H1 (cell line): ENCODE measurements at regions not wholly inside any gene's neighbourhood (a gene's known extent, or its start where the extent isn't known, plus 50 kb on each side); places are given as distances from the start of the nearest gene placed in this dataset.

Experiments used
- CTCF ChIA-PET: fragments of 300-600 bp; sonication (Branson Sonifier 250); formaldehyde crosslinking; loops from one replicate; lab custom pipeline; 2021; ENCODE audit not compliant: partially characterized antibody; lab: Charles Lee
- POLR2A ChIA-PET: fragments of 300-600 bp; sonication (Branson Sonifier 250); formaldehyde crosslinking; loops from one replicate; lab custom pipeline; 2021; ENCODE audit warnings: inconsistent platforms; ENCODE audit not compliant: partially characterized antibody; lab: Charles Lee
- DNase-seq, 2 experiments: peaks; one replicate each; pipeline versions ENCODE4 v3.0.0 to v3.0.0-alpha.2; 2010 to 2022; ENCODE audit warnings: low spot score in 2 of 2, low read depth in 1 of 2, mixed read lengths in 1 of 2
- FAIRE-seq: peaks from 2 replicates; lab custom pipeline; 2011; peaks lifted over from hg19 to GRCh38; lab: Jason Lieb, UNC
- H2AFZ ChIP-seq: 2 replicates; pipeline ENCODE4 v1.8.1; 2012; ENCODE audit warnings: low read length, inconsistent platforms
- H2AK5ac ChIP-seq: 2 replicates; pipeline ENCODE4 v1.6.1; 2013; ENCODE audit warnings: low read depth, low read length
- H2BK120ac ChIP-seq: replicated peaks from 2 replicates; pipeline ENCODE3; 2013; ENCODE audit warnings: low read depth, low read length, inconsistent platforms
- H2BK12ac ChIP-seq: 2 replicates; pipeline ENCODE4 v1.6.1; 2013; ENCODE audit warnings: low read depth, low read length
- H2BK15ac ChIP-seq: 2 replicates; pipeline ENCODE4 v1.6.1; 2013; ENCODE audit warnings: low read length
- H2BK20ac ChIP-seq: 2 replicates; pipeline ENCODE4 v1.6.1; 2013; ENCODE audit warnings: low read length
- H2BK5ac ChIP-seq: 2 replicates; pipeline ENCODE4 v1.6.1; 2013; ENCODE audit warnings: low read depth, low read length
- H3K14ac ChIP-seq: 2 replicates; pipeline ENCODE4 v1.6.1; 2013; ENCODE audit warnings: inconsistent platforms; ENCODE audit not compliant: insufficient read length
- H3K18ac ChIP-seq: 2 replicates; pipeline ENCODE4 v1.6.1; 2013; ENCODE audit warnings: low read length; ENCODE audit errors: extremely low read depth
- H3K23ac ChIP-seq: 2 replicates; pipeline ENCODE4 v1.6.1; 2013; ENCODE audit warnings: inconsistent platforms; ENCODE audit not compliant: insufficient read length
- H3K23me2 ChIP-seq: 2 replicates; pipeline ENCODE4 v1.6.1; 2013; ENCODE audit warnings: low read depth, low read length
- H3K27ac ChIP-seq: 2 replicates; pipeline ENCODE4 v1.6.1; 2011; ENCODE audit warnings: low read depth, low read length, inconsistent platforms
- H3K27me3 ChIP-seq, 4 experiments: replicated peaks in 1 of 4; 1 replicate in 1 of 4; 2 replicates in 3 of 4; pipeline versions ENCODE4 v1.6.1 to v1.8.1; 2011 to 2013; ENCODE audit warnings: low read length in 3 of 4, mild to moderate bottlenecking in 3 of 4, inconsistent platforms in 2 of 4, mixed read lengths in 2 of 4, moderate library complexity in 1 of 4; ENCODE audit not compliant: control insufficient read depth in 3 of 4, insufficient read depth in 3 of 4; ENCODE audit errors: extremely low read depth in 1 of 4
- H3K36me3 ChIP-seq, 4 experiments: 2 replicates each; pipeline versions ENCODE4 v1.6.1 to v1.8.1; 2011 to 2013; ENCODE audit warnings: mild to moderate bottlenecking in 4 of 4, low read length in 3 of 4, moderate library complexity in 2 of 4, control low read depth in 1 of 4, inconsistent platforms in 1 of 4; ENCODE audit not compliant: insufficient read depth in 4 of 4, control insufficient read depth in 2 of 4
- H3K4ac ChIP-seq: replicated peaks from 2 replicates; pipeline ENCODE3; 2013; ENCODE audit warnings: low read length, low read depth, mixed read lengths, inconsistent platforms; ENCODE audit not compliant: insufficient read length
- H3K4me1 ChIP-seq, 4 experiments: replicated peaks in 1 of 4; 1 replicate in 1 of 4; 2 replicates in 3 of 4; pipeline versions ENCODE4 v1.6.1 to v1.8.1; 2011 to 2013; ENCODE audit warnings: low read length in 3 of 4, inconsistent platforms in 2 of 4, mixed read lengths in 1 of 4; ENCODE audit not compliant: insufficient read depth in 4 of 4, control insufficient read depth in 3 of 4
- H3K4me2 ChIP-seq, 2 experiments: 2 replicates each; pipeline versions ENCODE4 v1.6.1 to v1.8.1; 2011 to 2013; ENCODE audit warnings: low read depth in 2 of 2, low read length in 2 of 2, control low read depth in 1 of 2, inconsistent platforms in 1 of 2, mild to moderate bottlenecking in 1 of 2; ENCODE audit not compliant: insufficient read depth in 1 of 2
- H3K4me3 ChIP-seq, 4 experiments: fragments of 200-600, 300-600 bp in 1 of 4; sonication (generic), shearing (Covaris generic), sonication (Bioruptor Twin) in 1 of 4; 2 replicates each; pipeline versions ENCODE4 v1.5.1 to v1.8.1; 2011 to 2016; ENCODE audit warnings: low read length in 4 of 4, low read depth in 3 of 4, control low read depth in 2 of 4, inconsistent platforms in 2 of 4, mild to moderate bottlenecking in 2 of 4, mixed read lengths in 1 of 4, moderate library complexity in 1 of 4; ENCODE audit not compliant: insufficient read depth in 2 of 4; ENCODE audit errors: extremely low read depth in 1 of 4
- H3K56ac ChIP-seq: replicated peaks from 2 replicates; pipeline ENCODE3; 2013; ENCODE audit warnings: low read depth, mild to moderate bottlenecking, mixed read lengths, low read length, inconsistent platforms; ENCODE audit not compliant: insufficient read length
- H3K79me1 ChIP-seq: 2 replicates; pipeline ENCODE4 v1.6.1; 2013; ENCODE audit warnings: low read depth, low read length, control low read depth
- H3K79me2 ChIP-seq, 2 experiments: 2 replicates each; pipeline versions ENCODE4 v1.6.1 to v1.8.1; 2012 to 2013; ENCODE audit warnings: low read length in 2 of 2, mild to moderate bottlenecking in 2 of 2, inconsistent platforms in 1 of 2; ENCODE audit not compliant: insufficient read depth in 2 of 2, control insufficient read depth in 1 of 2
- H3K9ac ChIP-seq, 4 experiments: replicated peaks in 1 of 4; 1 replicate in 1 of 4; 2 replicates in 3 of 4; pipeline versions ENCODE4 v1.6.1 to v1.8.1; 2011 to 2013; ENCODE audit warnings: low read depth in 3 of 4, low read length in 3 of 4, control low read depth in 2 of 4, mild to moderate bottlenecking in 2 of 4, moderate library complexity in 2 of 4, inconsistent platforms in 1 of 4; ENCODE audit errors: extremely low read depth in 1 of 4
- H3K9me3 ChIP-seq, 2 experiments: 2 replicates each; pipeline versions ENCODE4 v1.6.1 to v1.8.1; 2012 to 2013; ENCODE audit warnings: mild to moderate bottlenecking in 2 of 2, moderate library complexity in 2 of 2, control low read depth in 1 of 2, inconsistent platforms in 1 of 2, low read depth in 1 of 2, low read length in 1 of 2, mixed read lengths in 1 of 2; ENCODE audit not compliant: insufficient read depth in 2 of 2
- H4K20me1 ChIP-seq, 2 experiments: replicated peaks in 1 of 2; 2 replicates each; pipeline versions ENCODE3 to v1.8.1; 2011 to 2013; ENCODE audit warnings: inconsistent platforms in 2 of 2, low read length in 2 of 2, mild to moderate bottlenecking in 1 of 2; ENCODE audit not compliant: insufficient read depth in 2 of 2, control insufficient read depth in 1 of 2
- H4K5ac ChIP-seq: 2 replicates; pipeline ENCODE4 v1.6.1; 2013; ENCODE audit warnings: low read length, low read depth, mixed read lengths, inconsistent platforms; ENCODE audit not compliant: insufficient read length
- H4K8ac ChIP-seq: 2 replicates; pipeline ENCODE4 v1.8.0; 2013; ENCODE audit warnings: mild to moderate bottlenecking, moderate library complexity, low read length, inconsistent platforms; ENCODE audit not compliant: insufficient read depth; ENCODE audit errors: extremely low read depth
- H4K91ac ChIP-seq: replicated peaks from 2 replicates; pipeline ENCODE3; 2013; ENCODE audit warnings: low read length, mixed read lengths, inconsistent platforms; ENCODE audit not compliant: insufficient read length
- CBX8 ChIP-seq: fragments of 300-800, 300-1000 bp; sonication (generic); IDR thresholded peaks from 2 replicates; pipeline ENCODE4 v1.7.1; 2016; ENCODE audit warnings: low read depth, low read length, borderline replicate concordance
- CHD2 ChIP-seq: IDR thresholded peaks from 2 replicates; pipeline ENCODE4 v1.6.1; 2012; ENCODE audit warnings: low read length, improper control_type of control experiment
- CREB1 ChIP-seq: IDR thresholded peaks from 2 replicates; pipeline ENCODE4 v1.6.1; 2012; ENCODE audit warnings: inconsistent platforms
- EP300 ChIP-seq, 2 experiments: IDR thresholded peaks; 1 replicate in 1 of 2; 2 replicates in 1 of 2; pipeline ENCODE4 v1.6.1; 2011 to 2012; ENCODE audit warnings: low read depth in 2 of 2, low read length in 2 of 2, mild to moderate bottlenecking in 2 of 2, borderline replicate concordance in 1 of 2, inconsistent platforms in 1 of 2, moderate library complexity in 1 of 2
- JUND ChIP-seq: IDR thresholded peaks from 2 replicates; pipeline ENCODE4 v1.6.1; 2011; ENCODE audit warnings: mild to moderate bottlenecking, improper control_type of control experiment, low read length
- KDM1A ChIP-seq: fragments of 200-600, 300-600 bp; sonication (generic); IDR thresholded peaks from 2 replicates; pipeline ENCODE4 v1.7.1; 2016; ENCODE audit warnings: mild to moderate bottlenecking, low read length, borderline replicate concordance
- POLR2AphosphoS5 ChIP-seq: IDR thresholded peaks from 2 replicates; pipeline ENCODE4 v1.6.1; 2011; ENCODE audit warnings: low read depth, low read length
- SAP30 ChIP-seq: fragments of 300-600 bp; sonication (generic); IDR thresholded peaks from 2 replicates; pipeline ENCODE4 v1.7.1; 2012; ENCODE audit warnings: low read length, moderate library complexity, mild to moderate bottlenecking, inconsistent platforms; ENCODE audit not compliant: insufficient read depth, insufficient replicate concordance
- TEAD4 ChIP-seq: IDR thresholded peaks from 2 replicates; pipeline ENCODE4 v1.6.1; 2012; ENCODE audit warnings: low read depth, low read length, inconsistent platforms, mixed read lengths
- WGBS, 2 experiments: shearing (Covaris generic) in 1 of 2; methylation state at CpG; one replicate each; pipeline versions ENCODE4 v1.1.6 to v1.1.7; 2013 to 2015; ENCODE audit warnings: low lambda C conversion rate in 2 of 2, mixed read lengths in 2 of 2, inconsistent platforms in 1 of 2, low coverage in 1 of 2, missing lambda C conversion rate in 1 of 2; ENCODE audit not compliant: insufficient replicate concordance in 2 of 2, insufficient coverage in 1 of 2, insufficient read length in 1 of 2; ENCODE audit errors: extremely low coverage in 1 of 2, missing lambda C conversion rate in 1 of 2; 5-methylcytosine and 5-hydroxymethylcytosine counted together
- TF ChIP-seq, protein P1 (sequence below), 3 experiments: IDR thresholded peaks; 1 replicate in 2 of 3; 2 replicates in 1 of 3; pipeline versions ENCODE4 v1.5.1 to v1.6.1; 2011; ENCODE audit warnings: low read length in 3 of 3, mild to moderate bottlenecking in 3 of 3, inconsistent platforms in 2 of 3, low read depth in 1 of 3, moderate library complexity in 1 of 3; ENCODE audit not compliant: insufficient read depth in 1 of 3; ENCODE audit errors: control extremely low read depth in 1 of 3
- TF ChIP-seq, protein P2 (sequence below): IDR thresholded peaks from 2 replicates; pipeline ENCODE4 v1.6.1; 2012; ENCODE audit warnings: inconsistent platforms
- TF ChIP-seq, protein P3 (sequence below): IDR thresholded peaks from 2 replicates; pipeline ENCODE4 v1.6.1; 2012; ENCODE audit warnings: inconsistent platforms

DNA sequence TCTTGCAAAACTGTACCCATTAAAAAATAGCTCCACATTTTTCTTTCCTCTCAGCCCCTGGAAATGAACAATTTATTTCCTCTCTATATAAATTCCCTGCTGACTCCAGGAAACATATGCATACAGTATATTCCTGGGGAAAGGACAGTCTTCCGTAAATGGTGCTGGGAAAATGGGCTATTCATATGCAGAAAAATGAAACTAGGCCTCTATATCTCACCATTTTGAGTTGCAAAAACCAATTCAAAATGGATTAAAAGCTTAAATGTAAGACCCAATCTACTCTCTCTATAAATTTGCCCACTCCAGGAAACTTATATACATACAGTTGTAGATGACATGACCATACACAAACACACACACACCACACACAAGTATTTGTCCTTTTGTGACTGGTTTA, 85.9 kb upstream of the GPR149 start:
- FAIRE-seq: no peak
- Histone ChIP-seq H2BK20ac (no peak overlapping the region), H2BK120ac (no peak overlapping the region), H2AFZ (no peak overlapping the region), H4K20me1 (no peaks in the 10 kb centered on the region), H3K4me3 (no peak overlapping the region), H2BK15ac (no peak overlapping the region), H3K79me1 (no peaks in the 10 kb centered on the region), H3K4me2 (no peak overlapping the region), H3K4ac (no peak overlapping the region), H3K4me1 (no peaks in the 10 kb centered on the region), H3K14ac (no peak overlapping the region), H2BK12ac (no peak overlapping the region), H4K8ac (no peak overlapping the region), H3K9ac (no peak overlapping the region), H3K18ac (no peak overlapping the region), H3K36me3 (no peaks in the 10 kb centered on the region), H3K27ac (no peak overlapping the region), H3K23me2 (no peaks in the 10 kb centered on the region), H3K9me3 (no peaks in the 10 kb centered on the region), H3K56ac (no peak overlapping the region), H2BK5ac (no peak overlapping the region), H3K27me3 (no peaks in the 10 kb centered on the region), H4K91ac (no peak overlapping the region), H3K79me2 (no peaks in the 10 kb centered on the region), H4K5ac (no peak overlapping the region), H3K23ac (no peak overlapping the region), H2AK5ac (no peak overlapping the region)
- WGBS, 2 experiments: 95% methylated on average over 1 of the region's 1 CpG; no CpG with 5 or more reads in 1 of the 2 experiments
- ChIA-PET POLR2A (no interaction called here), CTCF (no interaction called here)
- no peak for DNase-seq
- TF ChIP-seq TEAD4 (no peak), CHD2 (no peak), EP300 (IDR thresholded peaks at IDR 0.05; ENCODE audit: borderline replicate concordance in 1 of 2, low read depth in 2 of 2, low read length in 2 of 2) (no peak), CBX8 (no peak), POLR2AphosphoS5 (no peak), CREB1 (no peak), SAP30 (no peak), KDM1A (no peak), JUND (no peak)
- TF ChIP-seq, protein P1, sequence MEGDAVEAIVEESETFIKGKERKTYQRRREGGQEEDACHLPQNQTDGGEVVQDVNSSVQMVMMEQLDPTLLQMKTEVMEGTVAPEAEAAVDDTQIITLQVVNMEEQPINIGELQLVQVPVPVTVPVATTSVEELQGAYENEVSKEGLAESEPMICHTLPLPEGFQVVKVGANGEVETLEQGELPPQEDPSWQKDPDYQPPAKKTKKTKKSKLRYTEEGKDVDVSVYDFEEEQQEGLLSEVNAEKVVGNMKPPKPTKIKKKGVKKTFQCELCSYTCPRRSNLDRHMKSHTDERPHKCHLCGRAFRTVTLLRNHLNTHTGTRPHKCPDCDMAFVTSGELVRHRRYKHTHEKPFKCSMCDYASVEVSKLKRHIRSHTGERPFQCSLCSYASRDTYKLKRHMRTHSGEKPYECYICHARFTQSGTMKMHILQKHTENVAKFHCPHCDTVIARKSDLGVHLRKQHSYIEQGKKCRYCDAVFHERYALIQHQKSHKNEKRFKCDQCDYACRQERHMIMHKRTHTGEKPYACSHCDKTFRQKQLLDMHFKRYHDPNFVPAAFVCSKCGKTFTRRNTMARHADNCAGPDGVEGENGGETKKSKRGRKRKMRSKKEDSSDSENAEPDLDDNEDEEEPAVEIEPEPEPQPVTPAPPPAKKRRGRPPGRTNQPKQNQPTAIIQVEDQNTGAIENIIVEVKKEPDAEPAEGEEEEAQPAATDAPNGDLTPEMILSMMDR (IDR thresholded peaks at IDR 0.05; ENCODE audit: control extremely low read depth in 1 of 3, insufficient read depth in 1 of 3, low read depth in 1 of 3, low read length in 3 of 3): no peak
- TF ChIP-seq, protein P2, sequence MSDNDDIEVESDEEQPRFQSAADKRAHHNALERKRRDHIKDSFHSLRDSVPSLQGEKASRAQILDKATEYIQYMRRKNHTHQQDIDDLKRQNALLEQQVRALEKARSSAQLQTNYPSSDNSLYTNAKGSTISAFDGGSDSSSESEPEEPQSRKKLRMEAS: no peak
- TF ChIP-seq, protein P3, sequence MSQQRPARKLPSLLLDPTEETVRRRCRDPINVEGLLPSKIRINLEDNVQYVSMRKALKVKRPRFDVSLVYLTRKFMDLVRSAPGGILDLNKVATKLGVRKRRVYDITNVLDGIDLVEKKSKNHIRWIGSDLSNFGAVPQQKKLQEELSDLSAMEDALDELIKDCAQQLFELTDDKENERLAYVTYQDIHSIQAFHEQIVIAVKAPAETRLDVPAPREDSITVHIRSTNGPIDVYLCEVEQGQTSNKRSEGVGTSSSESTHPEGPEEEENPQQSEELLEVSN: no peak
